Head of caudate nucleus (tissue), 42 donors: ENCODE measurements at regions not wholly inside any gene's neighbourhood (a gene's known extent, or its start where the extent isn't known, plus 50 kb on each side); places are given as distances from the start of the nearest gene placed in this dataset.

ENCODE experiments used
- DNase-seq, 42 donors: peaks; one replicate each; pipeline versions ENCODE4 v3.0.0 to v3.0.0-alpha.2; 2020 to 2021; ENCODE audit warnings: mixed read lengths in 7 of 42
- intact Hi-C: fragments of 100-400 bp; cut with DNase I; formaldehyde crosslinking; loops from one replicate; pipeline ENCODE4 v1.15.0; 2022

GRCh38 chr9:78544230-78544629 lies 247.3 kb downstream of the PSAT1 start:
- no peak for DNase-seq
- intact Hi-C loops = no loop called here

- no peak for DNase-seq
- intact Hi-C loops = no loop called here
Observed at GRCh38 chr9:78547831-78548230, 250.9 kb downstream of the PSAT1 start.

GRCh38 chr9:78548670-78549069 lies 251.7 kb downstream of the PSAT1 start:
- no peak for DNase-seq
- intact Hi-C loops = no loop called here

- DNase-seq = no peak
- intact Hi-C loops = no loop called here
Observed at GRCh38 chr9:78549711-78550110, 252.8 kb downstream of the PSAT1 start.

GRCh38 chr9:78552802-78553201 lies 255.9 kb downstream of the PSAT1 start:
- intact Hi-C loops = no loop called here
- no peak for DNase-seq

GRCh38 chr9:78557540-78557939 lies 260.6 kb downstream of the PSAT1 start:
- intact Hi-C loops = no loop called here
- DNase-seq = no peak

GRCh38 chr9:78559449-78559885 lies 262.5 kb downstream of the PSAT1 start:
- DNase-seq = no peak
- intact Hi-C loops = no loop called here

- intact Hi-C loops = no loop called here
- no peak for DNase-seq
Observed at GRCh38 chr9:78562021-78562420, 265.1 kb downstream of the PSAT1 start.

GRCh38 chr9:78563269-78563668 lies 266.3 kb downstream of the PSAT1 start:
- intact Hi-C loops = no loop called here
- no peak for DNase-seq

GRCh38 chr9:78565481-78565880 lies 268.6 kb downstream of the PSAT1 start:
- intact Hi-C loops = no loop called here
- no peak for DNase-seq

GRCh38 chr9:78566521-78566920 lies 269.6 kb downstream of the PSAT1 start:
- intact Hi-C loops = no loop called here
- no peak for DNase-seq

GRCh38 chr9:78566948-78567675 lies 270.2 kb downstream of the PSAT1 start:
- DNase-seq = no peak

GRCh38 chr9:78567693-78568092 lies 270.8 kb downstream of the PSAT1 start:
- peak in 38 of 42 donors; percentile 12 to 90 (median 54) for DNase-seq
- intact Hi-C loops = no loop called here

More at GRCh38 chr9:78566948-78567675, 270.2 kb downstream of the PSAT1 start:
- intact Hi-C loops = no loop called here

GRCh38 chr9:78568774-78569173 lies 271.8 kb downstream of the PSAT1 start:
- intact Hi-C loops = no loop called here
- no peak for DNase-seq

GRCh38 chr9:78572266-78572665 lies 275.3 kb downstream of the PSAT1 start:
- intact Hi-C loops = loop anchor here (10.0 kb wide), 1 partner anchor 47 kb away; no protein-coding TSS in a partner anchor
- DNase-seq = no peak

GRCh38 chr9:78573205-78573604 lies 276.3 kb downstream of the PSAT1 start:
- intact Hi-C loops = loop anchor here (10.0 kb wide), 1 partner anchor 48 kb away; no protein-coding TSS in a partner anchor
- peak in 3 of 42 donors; percentile 16 to 47 (median 17) for DNase-seq

GRCh38 chr9:78573669-78574068 lies 276.7 kb downstream of the PSAT1 start:
- intact Hi-C loops = loop anchor here (10.0 kb wide), 1 partner anchor 49 kb away; no protein-coding TSS in a partner anchor
- no peak for DNase-seq

GRCh38 chr9:78574354-78575045 lies 277.6 kb downstream of the PSAT1 start:
- intact Hi-C loops = loop anchor here (10.0 kb wide), 1 partner anchor 50 kb away; no protein-coding TSS in a partner anchor
- no peak for DNase-seq

- intact Hi-C loops = loop anchor here (10.0 kb wide), 1 partner anchor 50 kb away; no protein-coding TSS in a partner anchor
- DNase-seq = no peak
Observed at GRCh38 chr9:78575081-78575480, 278.2 kb downstream of the PSAT1 start.

- no peak for DNase-seq
- intact Hi-C loops = loop anchor here (10.0 kb wide), 1 partner anchor 51 kb away; no protein-coding TSS in a partner anchor
Observed at GRCh38 chr9:78575771-78576170, 278.8 kb downstream of the PSAT1 start.
